ENCODE measurements at regions not wholly inside any gene's neighbourhood (a gene's known extent, or its start where the extent isn't known, plus 50 kb on each side); places are given as distances from the start of the nearest gene placed in this dataset.

- H3K9me3 Mint-ChIP-seq = no peaks in the 10 kb centered on the region
- DNase-seq (no peak), ATAC-seq (no peak)
- WGBS (ENCODE audit: insufficient coverage) = 74% methylated on average over 7 of the region's 11 CpGs
- Histone ChIP-seq H3K4me1 (ENCODE audit: control insufficient read depth, insufficient read depth, low read length) (no peaks in the 10 kb centered on the region), H3K36me3 (ENCODE audit: control insufficient read depth, insufficient read depth, low read length) (no peaks in the 10 kb centered on the region), H3K4me3 (ENCODE audit: low read length) (no peak overlapping the region), H3K9me3 (ENCODE audit: control insufficient read depth, insufficient read depth, low read length) (no peaks in the 10 kb centered on the region), H3K27ac (ENCODE audit: low read length) (no peak overlapping the region), H3K27me3 (ENCODE audit: control insufficient read depth, insufficient read depth, low read length) (no peaks in the 10 kb centered on the region)
- intact Hi-C loops (cut with micrococcal nuclease) = no loop called here
- no peak overlapping the region for H3K27ac Mint-ChIP-seq
- TF ChIP-seq CTCF (IDR thresholded peaks at IDR 0.05) = no peak
- no peak overlapping the region for H3K4me3 Mint-ChIP-seq
- H3K36me3 Mint-ChIP-seq = no peaks in the 10 kb centered on the region
- peaks cover 0 to 6% of the 10 kb centered on the region in 2 donors for H3K27me3 Mint-ChIP-seq (ENCODE audit: low read depth in 2 of 2)
- no peaks in the 10 kb centered on the region for H3K4me1 Mint-ChIP-seq
Measured at GRCh38 chr2:3075316-3075990, 302.2 kb downstream of the EIPR1 start.

GRCh38 chr2:3073704-3074103 is 303.9 kb downstream of the EIPR1 start:
- Mint-ChIP-seq H3K36me3 (no peaks in the 10 kb centered on the region), H3K4me3 (no peak overlapping the region), H3K9me3 (no peaks in the 10 kb centered on the region), H3K27ac (no peak overlapping the region), H3K4me1 (no peaks in the 10 kb centered on the region), H3K27me3 (ENCODE audit: low read depth in 2 of 2) (peaks cover 0 to 4% of the 10 kb centered on the region in 2 donors)
- Histone ChIP-seq H3K36me3 (ENCODE audit: control insufficient read depth, insufficient read depth, low read length) (no peaks in the 10 kb centered on the region), H3K27ac (ENCODE audit: low read length) (no peak overlapping the region), H3K9me3 (ENCODE audit: control insufficient read depth, insufficient read depth, low read length) (no peaks in the 10 kb centered on the region), H3K27me3 (ENCODE audit: control insufficient read depth, insufficient read depth, low read length) (no peaks in the 10 kb centered on the region), H3K4me3 (ENCODE audit: low read length) (no peak overlapping the region), H3K4me1 (ENCODE audit: control insufficient read depth, insufficient read depth, low read length) (no peaks in the 10 kb centered on the region)
- intact Hi-C loops (cut with micrococcal nuclease) = no loop called here
- no peak for TF ChIP-seq CTCF (IDR thresholded peaks at IDR 0.05)
- WGBS (ENCODE audit: insufficient coverage) = 86% methylated on average over 14 of the region's 14 CpGs
- ATAC-seq (no peak), DNase-seq (no peak)

- Mint-ChIP-seq H3K36me3 (no peaks in the 10 kb centered on the region), H3K9me3 (peaks cover 0 to 2% of the 10 kb centered on the region in 2 donors), H3K4me3 (no peak overlapping the region), H3K4me1 (no peaks in the 10 kb centered on the region), H3K27me3 (ENCODE audit: low read depth in 2 of 2) (no peaks in the 10 kb centered on the region), H3K27ac (no peak overlapping the region)
- Histone ChIP-seq H3K27ac (ENCODE audit: low read length) (no peak overlapping the region), H3K9me3 (ENCODE audit: control insufficient read depth, insufficient read depth, low read length) (no peaks in the 10 kb centered on the region), H3K36me3 (ENCODE audit: control insufficient read depth, insufficient read depth, low read length) (no peaks in the 10 kb centered on the region), H3K4me3 (ENCODE audit: low read length) (no peak overlapping the region), H3K27me3 (ENCODE audit: control insufficient read depth, insufficient read depth, low read length) (no peaks in the 10 kb centered on the region), H3K4me1 (ENCODE audit: control insufficient read depth, insufficient read depth, low read length) (no peaks in the 10 kb centered on the region)
- intact Hi-C loops (cut with micrococcal nuclease) = no loop called here
- ATAC-seq (no peak), DNase-seq (no peak)
- no peak for TF ChIP-seq CTCF (IDR thresholded peaks at IDR 0.05)
- WGBS (ENCODE audit: insufficient coverage) = 83% methylated on average over 13 of the region's 13 CpGs
Measured at GRCh38 chr2:3073041-3073595, 304.5 kb downstream of the EIPR1 start.
